ENCODE measurements at regions not wholly inside any gene's neighbourhood (a gene's known extent, or its start where the extent isn't known, plus 50 kb on each side); places are given as distances from the start of the nearest gene placed in this dataset.

- Histone ChIP-seq H3K4me1 (peaks cover 8 to 25% of the 10 kb centered on the region in 2 donors), H3K27ac (no peak overlapping the region), H3K27me3 (no peaks in the 10 kb centered on the region), H3K4me3 (no peak overlapping the region), H3K36me3 (no peaks in the 10 kb centered on the region), H3K9me3 (no peaks in the 10 kb centered on the region)
- DNase-seq (ENCODE audit: low spot score in 2 of 2), result no peak
- TF ChIP-seq CTCF (IDR thresholded peaks at IDR 0.05), result no peak
- intact Hi-C loops (cut with DNase I), result no loop called here
Measured at GRCh38 chr14:22508662-22509035, 80.4 kb downstream of the DAD1 start.

GRCh38 chr14:22508150-22508457, 80.9 kb downstream of the DAD1 start:
- H3K4me1 ChIP-seq, result peaks cover 8 to 20% of the 10 kb centered on the region in 2 donors
- no peaks in the 10 kb centered on the region for H3K27me3 ChIP-seq
- no peak overlapping the region for H3K4me3 ChIP-seq
- no peak overlapping the region for H3K27ac ChIP-seq
- no peak for DNase-seq (ENCODE audit: low spot score in 2 of 2)
- no peaks in the 10 kb centered on the region for H3K9me3 ChIP-seq
- intact Hi-C loops (cut with DNase I), result no loop called here
- no peaks in the 10 kb centered on the region for H3K36me3 ChIP-seq
- no peak for TF ChIP-seq CTCF (IDR thresholded peaks at IDR 0.05)

- Histone ChIP-seq H3K36me3 (no peaks in the 10 kb centered on the region), H3K4me3 (no peak overlapping the region), H3K27ac (no peak overlapping the region), H3K27me3 (no peaks in the 10 kb centered on the region), H3K4me1 (peaks cover 0 to 13% of the 10 kb centered on the region in 2 donors), H3K9me3 (no peaks in the 10 kb centered on the region)
- no peak for DNase-seq (ENCODE audit: low spot score in 2 of 2)
- TF ChIP-seq CTCF (IDR thresholded peaks at IDR 0.05), result no peak
- intact Hi-C loops (cut with DNase I), result no loop called here
Measured at GRCh38 chr14:22506778-22507351, 82.2 kb downstream of the DAD1 start.

GRCh38 chr14:22506378-22506710, 82.7 kb downstream of the DAD1 start:
- Histone ChIP-seq H3K27me3 (no peaks in the 10 kb centered on the region), H3K36me3 (no peaks in the 10 kb centered on the region), H3K9me3 (no peaks in the 10 kb centered on the region), H3K27ac (no peak overlapping the region), H3K4me3 (no peak overlapping the region), H3K4me1 (peaks cover 0 to 13% of the 10 kb centered on the region in 2 donors)
- intact Hi-C loops (cut with DNase I), result no loop called here
- no peak for DNase-seq (ENCODE audit: low spot score in 2 of 2)
- no peak for TF ChIP-seq CTCF (IDR thresholded peaks at IDR 0.05)

- Histone ChIP-seq H3K9me3 (no peaks in the 10 kb centered on the region), H3K27me3 (no peaks in the 10 kb centered on the region), H3K4me1 (peaks cover 0 to 13% of the 10 kb centered on the region in 2 donors), H3K36me3 (no peaks in the 10 kb centered on the region), H3K4me3 (no peak overlapping the region), H3K27ac (no peak overlapping the region)
- no peak for DNase-seq (ENCODE audit: low spot score in 2 of 2)
- intact Hi-C loops (cut with DNase I), result no loop called here
- TF ChIP-seq CTCF (IDR thresholded peaks at IDR 0.05), result no peak
Measured at GRCh38 chr14:22505697-22506377, 83.2 kb downstream of the DAD1 start.

- Histone ChIP-seq H3K27ac (no peak overlapping the region), H3K9me3 (no peaks in the 10 kb centered on the region), H3K27me3 (no peaks in the 10 kb centered on the region), H3K36me3 (no peaks in the 10 kb centered on the region), H3K4me1 (peaks cover 0 to 10% of the 10 kb centered on the region in 2 donors), H3K4me3 (no peak overlapping the region)
- intact Hi-C loops (cut with DNase I), result no loop called here
- TF ChIP-seq CTCF (IDR thresholded peaks at IDR 0.05), result no peak
- DNase-seq (ENCODE audit: low spot score in 2 of 2), result no peak
Measured at GRCh38 chr14:22505309-22505696, 83.7 kb downstream of the DAD1 start.

All from ascending aorta (tissue), 2 donors.